A549 (cell line): ENCODE measurements at regions not wholly inside any gene's neighbourhood (a gene's known extent, or its start where the extent isn't known, plus 50 kb on each side); places are given as distances from the start of the nearest gene placed in this dataset.

ENCODE experiments used
- EP300 ChIP-seq, 2 experiments: fragments of >200 bp; sonication (Bioruptor Twin); formaldehyde crosslinking; IDR thresholded peaks; 2 replicates in 1 of 2; 3 replicates in 1 of 2; pipeline ENCODE4 v1.6.1; 2016 to 2017
- KDM1A ChIP-seq: fragments of 200-600 bp; sonication (generic); IDR thresholded peaks from 2 replicates; pipeline ENCODE4 v1.6.1; 2016; ENCODE audit warnings: low read depth, mild to moderate bottlenecking
- POLR2A ChIP-seq: IDR thresholded peaks from 2 replicates; pipeline ENCODE4 v1.6.1; 2012; ENCODE audit warnings: mild to moderate bottlenecking, low read length
- RAD21 ChIP-seq, 2 experiments: fragments of >200 bp in 1 of 2; sonication (Bioruptor Twin) in 1 of 2; formaldehyde crosslinking in 1 of 2; IDR thresholded peaks in 1 of 2; conservative IDR thresholded peaks in 1 of 2; 2 replicates in 1 of 2; 3 replicates in 1 of 2; pipeline ENCODE4 v1.6.1; 2012 to 2018; ENCODE audit warnings: inconsistent platforms in 1 of 2
- TP53 ChIP-seq: fragments of 250-450 bp; sonication (Bioruptor Pico); IDR thresholded peaks from 2 replicates; pipeline ENCODE4 v1.5.0; 2021; ENCODE audit warnings: mild to moderate bottlenecking, moderate library complexity
- ZFP36 ChIP-seq: fragments of 450-650 bp; IDR thresholded peaks from 2 replicates; pipeline ENCODE4 v1.6.1; 2014; ENCODE audit warnings: borderline replicate concordance; ENCODE audit not compliant: partially characterized antibody
- TF ChIP-seq, protein P1 (sequence below): fragments of >200 bp; sonication (Bioruptor Twin); formaldehyde crosslinking; IDR thresholded peaks from 3 replicates; pipeline ENCODE4 v1.5.1; 2016
- TF ChIP-seq, protein P2 (sequence below): IDR thresholded peaks from 2 replicates; pipeline ENCODE4 v1.6.1; 2012
- TF ChIP-seq, protein P3 (sequence below): IDR thresholded peaks from 2 replicates; pipeline ENCODE4 v1.6.1; 2012

DNA sequence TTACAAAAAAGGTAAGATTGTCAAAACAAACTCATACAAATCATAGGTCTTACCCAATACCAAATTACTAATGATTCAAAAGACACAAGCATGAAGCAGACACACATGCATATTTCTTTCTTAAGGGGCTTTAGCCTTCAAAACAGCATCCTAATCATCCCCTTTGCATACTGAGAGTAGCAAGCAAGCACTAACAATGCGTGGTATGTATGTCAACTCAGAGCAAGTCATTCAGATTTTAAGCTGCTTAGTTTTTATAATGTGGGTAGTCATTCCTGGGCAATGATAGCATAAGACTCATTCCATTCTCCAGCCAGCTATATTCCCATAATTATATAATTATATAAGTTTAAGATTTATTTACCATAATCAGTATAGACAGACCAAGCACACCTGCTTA, 219.6 kb downstream of the DKK2 start:
- TF ChIP-seq TP53 (CRISPR knock-in tag): no peak
- TF ChIP-seq POLR2A: no peak
- TF ChIP-seq, protein P1, sequence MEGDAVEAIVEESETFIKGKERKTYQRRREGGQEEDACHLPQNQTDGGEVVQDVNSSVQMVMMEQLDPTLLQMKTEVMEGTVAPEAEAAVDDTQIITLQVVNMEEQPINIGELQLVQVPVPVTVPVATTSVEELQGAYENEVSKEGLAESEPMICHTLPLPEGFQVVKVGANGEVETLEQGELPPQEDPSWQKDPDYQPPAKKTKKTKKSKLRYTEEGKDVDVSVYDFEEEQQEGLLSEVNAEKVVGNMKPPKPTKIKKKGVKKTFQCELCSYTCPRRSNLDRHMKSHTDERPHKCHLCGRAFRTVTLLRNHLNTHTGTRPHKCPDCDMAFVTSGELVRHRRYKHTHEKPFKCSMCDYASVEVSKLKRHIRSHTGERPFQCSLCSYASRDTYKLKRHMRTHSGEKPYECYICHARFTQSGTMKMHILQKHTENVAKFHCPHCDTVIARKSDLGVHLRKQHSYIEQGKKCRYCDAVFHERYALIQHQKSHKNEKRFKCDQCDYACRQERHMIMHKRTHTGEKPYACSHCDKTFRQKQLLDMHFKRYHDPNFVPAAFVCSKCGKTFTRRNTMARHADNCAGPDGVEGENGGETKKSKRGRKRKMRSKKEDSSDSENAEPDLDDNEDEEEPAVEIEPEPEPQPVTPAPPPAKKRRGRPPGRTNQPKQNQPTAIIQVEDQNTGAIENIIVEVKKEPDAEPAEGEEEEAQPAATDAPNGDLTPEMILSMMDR: no peak
- TF ChIP-seq KDM1A: no peak
- no peak for TF ChIP-seq RAD21 (conservative IDR thresholded peaks at IDR 0.05 in 1 of 2, IDR thresholded peaks at IDR 0.05 in 1 of 2)
- TF ChIP-seq, protein P2, sequence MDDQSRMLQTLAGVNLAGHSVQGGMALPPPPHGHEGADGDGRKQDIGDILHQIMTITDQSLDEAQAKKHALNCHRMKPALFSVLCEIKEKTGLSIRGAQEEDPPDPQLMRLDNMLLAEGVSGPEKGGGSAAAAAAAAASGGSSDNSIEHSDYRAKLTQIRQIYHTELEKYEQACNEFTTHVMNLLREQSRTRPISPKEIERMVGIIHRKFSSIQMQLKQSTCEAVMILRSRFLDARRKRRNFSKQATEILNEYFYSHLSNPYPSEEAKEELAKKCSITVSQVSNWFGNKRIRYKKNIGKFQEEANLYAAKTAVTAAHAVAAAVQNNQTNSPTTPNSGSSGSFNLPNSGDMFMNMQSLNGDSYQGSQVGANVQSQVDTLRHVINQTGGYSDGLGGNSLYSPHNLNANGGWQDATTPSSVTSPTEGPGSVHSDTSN: no peak
- no peak for TF ChIP-seq ZFP36
- TF ChIP-seq EP300 (IDR thresholded peaks at IDR 0.05): no peak
- TF ChIP-seq, protein P3, sequence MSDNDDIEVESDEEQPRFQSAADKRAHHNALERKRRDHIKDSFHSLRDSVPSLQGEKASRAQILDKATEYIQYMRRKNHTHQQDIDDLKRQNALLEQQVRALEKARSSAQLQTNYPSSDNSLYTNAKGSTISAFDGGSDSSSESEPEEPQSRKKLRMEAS: no peak
